Body of pancreas (tissue), 4 donors: ENCODE measurements at regions not wholly inside any gene's neighbourhood (a gene's known extent, or its start where the extent isn't known, plus 50 kb on each side); places are given as distances from the start of the nearest gene placed in this dataset. TPM values are rescaled to one million over a fixed set of nuclear protein-coding genes. Genes with fewer than 3 reads are reported as not detected.
"Not testable (repeated sequence)": the region's sequence is repeated elsewhere in the genome, so short reads cannot be mapped to it uniquely, and the experiment has no call there.

ENCODE experiments used
- ATAC-seq: fragments of 150-250 bp; one replicate; pipeline ENCODE4 v1.9.1; 2016
- DNase-seq, 4 donors: peaks; one replicate each; pipeline ENCODE4 v3.0.0-alpha.2; 2019
- H3K27ac ChIP-seq, 4 donors: fragments of 200-600 bp; sonication (generic); 1 replicate in 3 of 4; 2 replicates in 1 of 4; pipeline versions ENCODE4 v1.5.1 to v1.6.1; 2016 to 2019; ENCODE audit warnings: mild to moderate bottlenecking in 1 of 4, mixed read lengths in 1 of 4, moderate library complexity in 1 of 4
- H3K27me3 ChIP-seq, 2 donors: fragments of 200-600 bp; sonication (generic); one replicate each; pipeline ENCODE4 v1.6.0; 2016; ENCODE audit warnings: mild to moderate bottlenecking in 1 of 2
- H3K36me3 ChIP-seq, 2 donors: fragments of 200-600 bp; sonication (generic); replicated peaks in 1 of 2; 2 replicates each; pipeline ENCODE4 v1.5.1; 2016; ENCODE audit warnings: low read depth in 2 of 2; ENCODE audit not compliant: insufficient read depth in 1 of 2
- H3K4me1 ChIP-seq: fragments of 200-600 bp; sonication (generic); one replicate; pipeline ENCODE4 v1.6.0; 2016
- H3K4me3 ChIP-seq, 2 donors: fragments of 200-600 bp; sonication (generic); 1 replicate in 1 of 2; 2 replicates in 1 of 2; pipeline ENCODE4 v1.5.1; 2016 to 2019
- H3K9me3 ChIP-seq, 3 donors: fragments of 200-600 bp; sonication (generic); 1 replicate in 2 of 3; 2 replicates in 1 of 3; pipeline ENCODE4 v1.5.1; 2016
- POLR2A ChIP-seq, 3 donors: fragments of 450-650 bp; IDR thresholded peaks; one replicate each; pipeline ENCODE4 v1.6.1; 2016; ENCODE audit warnings: antibody characterized with exemption in 3 of 3, mild to moderate bottlenecking in 2 of 3
- WGBS, 2 donors: methylation state at CpG; one replicate each; pipeline ENCODE4 v1.1.5; 2017; 5-methylcytosine and 5-hydroxymethylcytosine counted together
- intact Hi-C: fragments of 100-400 bp; cut with DNase I; formaldehyde crosslinking; loops from one replicate; pipeline ENCODE4 v1.15.1; 2023
- small RNA-seq: library from RNA; depleted of rRNA; stranded (forward); fragments of <200 nt; gene quantifications from one replicate; pipeline ENCODE3, GENCODE V24; 2016
- TF ChIP-seq, protein P1 (sequence below), 7 experiments: fragments of 450-650 bp in 4 of 7; fragments of 200-600 bp in 3 of 7; sonication (generic) in 3 of 7; IDR thresholded peaks; one replicate each; pipeline ENCODE4 v1.5.1; 2016 to 2019; ENCODE audit warnings: antibody characterized with exemption in 7 of 7

DNA sequence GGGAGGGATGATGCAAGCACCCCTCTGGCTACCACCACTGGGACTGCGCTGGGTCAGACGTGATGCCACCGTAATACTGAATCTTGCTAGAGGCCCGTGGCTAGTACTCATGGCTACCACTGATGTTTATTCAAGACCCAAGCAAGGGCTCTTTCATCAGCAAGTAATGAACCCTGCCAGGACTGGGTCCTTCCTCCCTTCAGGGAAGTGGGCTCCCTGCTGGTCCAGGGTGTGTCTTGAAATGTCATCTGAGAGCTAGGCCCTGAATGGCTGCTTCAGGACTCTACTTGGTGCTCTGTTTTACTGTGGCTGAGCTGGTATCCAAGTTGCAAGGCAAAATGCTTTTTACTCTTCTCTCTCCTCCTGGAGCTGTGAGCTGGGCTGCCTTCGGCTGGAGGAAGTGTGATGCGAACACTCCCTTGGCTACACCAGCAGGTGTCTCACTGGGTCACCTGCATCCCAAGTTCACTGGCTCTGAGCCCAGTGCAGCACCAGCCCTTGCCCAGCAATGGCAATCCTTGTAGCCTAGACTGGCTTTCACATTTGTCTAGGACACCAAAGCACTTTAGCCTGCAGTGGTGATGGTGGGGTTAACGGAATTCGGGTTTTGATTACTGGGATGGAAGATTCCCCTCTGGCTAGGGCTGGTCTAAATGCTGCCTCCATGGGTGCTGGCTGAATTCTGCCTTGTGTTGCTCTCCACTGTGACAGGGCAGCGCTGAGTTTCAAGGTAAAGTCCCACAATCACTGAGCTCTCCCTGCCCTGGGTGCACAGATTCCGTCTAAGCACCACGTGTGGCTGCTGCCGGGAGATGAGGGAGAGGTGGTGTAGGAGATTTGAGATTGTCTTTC lies 98.6 kb downstream of the USP22 start:
- Histone ChIP-seq H3K27me3 (no peaks in the 10 kb centered on the region), H3K4me1 (peaks cover 4% of the 10 kb centered on the region), H3K4me3 (no peak overlapping the region), H3K27ac (no peak overlapping the region), H3K9me3 (no peaks in the 10 kb centered on the region), H3K36me3 (no peaks in the 10 kb centered on the region)
- peak; percentile 100 for ATAC-seq
- WGBS, 2 donors: 34 to 41% methylated on average over 10 to 12 of the region's 12 CpGs
- TF ChIP-seq, protein P1, sequence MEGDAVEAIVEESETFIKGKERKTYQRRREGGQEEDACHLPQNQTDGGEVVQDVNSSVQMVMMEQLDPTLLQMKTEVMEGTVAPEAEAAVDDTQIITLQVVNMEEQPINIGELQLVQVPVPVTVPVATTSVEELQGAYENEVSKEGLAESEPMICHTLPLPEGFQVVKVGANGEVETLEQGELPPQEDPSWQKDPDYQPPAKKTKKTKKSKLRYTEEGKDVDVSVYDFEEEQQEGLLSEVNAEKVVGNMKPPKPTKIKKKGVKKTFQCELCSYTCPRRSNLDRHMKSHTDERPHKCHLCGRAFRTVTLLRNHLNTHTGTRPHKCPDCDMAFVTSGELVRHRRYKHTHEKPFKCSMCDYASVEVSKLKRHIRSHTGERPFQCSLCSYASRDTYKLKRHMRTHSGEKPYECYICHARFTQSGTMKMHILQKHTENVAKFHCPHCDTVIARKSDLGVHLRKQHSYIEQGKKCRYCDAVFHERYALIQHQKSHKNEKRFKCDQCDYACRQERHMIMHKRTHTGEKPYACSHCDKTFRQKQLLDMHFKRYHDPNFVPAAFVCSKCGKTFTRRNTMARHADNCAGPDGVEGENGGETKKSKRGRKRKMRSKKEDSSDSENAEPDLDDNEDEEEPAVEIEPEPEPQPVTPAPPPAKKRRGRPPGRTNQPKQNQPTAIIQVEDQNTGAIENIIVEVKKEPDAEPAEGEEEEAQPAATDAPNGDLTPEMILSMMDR (IDR thresholded peaks at IDR 0.05): peak; percentile 57 to 92 (median 86)
- TF ChIP-seq POLR2A (IDR thresholded peaks at IDR 0.05): no peak
- intact Hi-C loops: no loop called here
- DNase-seq: peak; percentile 85 to 93 (median 91)

DNA sequence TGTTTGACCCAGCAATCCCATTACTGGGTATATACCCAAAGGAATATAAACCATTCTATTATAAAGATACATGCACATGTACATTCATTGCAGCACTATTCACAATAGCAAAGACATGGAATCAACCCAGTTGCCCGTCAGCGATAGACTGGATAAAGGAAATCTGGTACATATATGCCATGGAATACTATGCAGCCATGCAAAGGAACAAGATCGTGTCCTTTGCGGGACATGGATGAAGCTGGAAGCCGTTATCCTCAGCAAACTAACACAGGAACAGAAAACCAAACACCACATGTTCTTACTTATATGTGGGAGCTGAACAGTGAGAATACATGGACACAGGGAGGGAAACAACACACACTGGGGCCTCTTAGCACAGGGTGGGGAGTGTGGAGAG lies 95.1 kb downstream of the USP22 start:
- H3K4me1 ChIP-seq, H3K36me3 ChIP-seq, DNase-seq, H3K4me3 ChIP-seq, H3K9me3 ChIP-seq, H3K27ac ChIP-seq, H3K27me3 ChIP-seq, ATAC-seq: not testable (repeated sequence)
- intact Hi-C loops: loop anchor here (5.0 kb wide), 1 partner anchor 50 kb away; no protein-coding TSS in a partner anchor
- WGBS, 2 donors: 90 to 91% methylated on average over 5 of the region's 5 CpGs

DNA sequence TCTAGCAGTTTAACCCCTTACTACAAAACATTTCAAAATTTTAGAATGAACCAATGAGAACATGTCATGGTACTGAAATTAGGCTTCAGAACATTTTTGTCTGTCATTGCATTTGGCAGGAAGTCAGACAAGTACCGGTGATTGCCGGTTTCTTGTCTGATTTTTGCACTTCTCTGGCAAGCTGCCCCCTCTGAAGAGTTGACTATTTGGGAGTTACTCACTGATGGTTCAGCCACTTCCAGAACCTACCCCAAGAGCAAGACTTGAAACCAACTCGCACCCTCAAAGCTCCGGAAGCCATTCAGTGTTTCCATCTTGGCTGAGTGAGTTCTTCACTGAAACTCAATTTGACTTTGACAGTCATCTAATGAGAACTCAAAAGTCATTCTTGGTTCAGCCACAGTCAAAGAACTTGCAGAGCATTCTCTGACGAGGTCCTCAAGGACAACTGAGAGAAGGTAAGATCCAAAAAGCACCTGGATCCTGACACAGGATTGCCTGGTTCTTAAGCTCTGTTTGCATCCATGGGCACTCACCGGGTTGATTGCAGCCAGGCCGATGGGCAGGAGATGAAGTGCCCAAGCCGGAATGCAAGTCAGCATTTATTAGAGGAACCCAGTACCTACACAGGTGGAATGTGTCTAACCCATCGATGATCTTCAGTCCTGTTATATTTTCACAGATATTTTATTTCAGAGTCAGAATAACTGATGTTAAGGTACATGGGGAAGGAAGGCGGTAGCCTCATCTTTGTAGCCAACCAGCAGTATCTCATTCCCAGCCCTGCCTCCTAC lies 93.6 kb downstream of the USP22 start:
- Histone ChIP-seq H3K4me1 (peaks cover 4% of the 10 kb centered on the region), H3K27me3 (no peaks in the 10 kb centered on the region), H3K36me3 (no peaks in the 10 kb centered on the region), H3K4me3 (no peak overlapping the region), H3K27ac (no peak overlapping the region), H3K9me3 (no peaks in the 10 kb centered on the region)
- ATAC-seq (no peak), DNase-seq (no peak)
- intact Hi-C loops: loop anchor here (5.0 kb wide), 1 partner anchor 48 kb away; no protein-coding TSS in a partner anchor
- TF ChIP-seq, protein P1 (IDR thresholded peaks at IDR 0.05): no peak
- no peak for TF ChIP-seq POLR2A (IDR thresholded peaks at IDR 0.05)
- WGBS, 2 donors: 60 to 67% methylated on average over 10 of the region's 10 CpGs

Small RNAs in the stretch of these regions (small RNA-seq; reads per million reads assigned to genes)
- gene AC087499.6 (not detected), gene RNU6-1178P (not detected)
